ENCODE measurements at regions not wholly inside any gene's neighbourhood (a gene's known extent, or its start where the extent isn't known, plus 50 kb on each side); places are given as distances from the start of the nearest gene placed in this dataset.

GRCh38 chr14:87678624-87679023 is 314.4 kb downstream of the GALC start:
- Histone ChIP-seq H3K9me2 (ENCODE audit: insufficient read depth) (no peaks in the 10 kb centered on the region), H3K79me2 (ENCODE audit: low read depth) (no peaks in the 10 kb centered on the region), H3F3A (ENCODE audit: insufficient read depth, low read depth) (no peaks in the 10 kb centered on the region), H3K36me3 (ENCODE audit: low read depth) (no peaks in the 10 kb centered on the region), H4K20me1 (ENCODE audit: insufficient read depth) (no peaks in the 10 kb centered on the region), H3K27me3 (ENCODE audit: insufficient read depth, low read depth) (no peaks in the 10 kb centered on the region), H3K9me3 (ENCODE audit: insufficient read depth, low read depth) (no peaks in the 10 kb centered on the region), H2AFZ (no peak overlapping the region), H3K4me1 (replicated peaks; ENCODE audit: insufficient read depth) (no peaks in the 10 kb centered on the region), H3K27ac (no peak overlapping the region), H3K4me3 (no peak overlapping the region), H3K4me2 (no peak overlapping the region)
- intact Hi-C loops (cut with micrococcal nuclease; ENCODE audit: unreplicated experiment), result no loop called here
- CTCF ChIA-PET, result no interaction called here
- POLR2A ChIA-PET (ENCODE audit: unreplicated experiment), result no interaction called here
- TF ChIP-seq EZH2 (IDR thresholded peaks at IDR 0.05; ENCODE audit: low read depth) (no peak), CTCF (conservative IDR thresholded peaks at IDR 0.05) (no peak)
- BruUV-seq (replicated peaks), result no TSS peak
- DNase-seq, result no peak

- Histone ChIP-seq H3K4me1 (replicated peaks; ENCODE audit: insufficient read depth) (no peaks in the 10 kb centered on the region), H3K9me3 (ENCODE audit: insufficient read depth, low read depth) (no peaks in the 10 kb centered on the region), H4K20me1 (ENCODE audit: insufficient read depth) (no peaks in the 10 kb centered on the region), H3K79me2 (ENCODE audit: low read depth) (no peaks in the 10 kb centered on the region), H3F3A (ENCODE audit: insufficient read depth, low read depth) (no peaks in the 10 kb centered on the region), H2AFZ (no peak overlapping the region), H3K4me3 (no peak overlapping the region), H3K27me3 (ENCODE audit: insufficient read depth, low read depth) (no peaks in the 10 kb centered on the region), H3K4me2 (no peak overlapping the region), H3K9me2 (ENCODE audit: insufficient read depth) (no peaks in the 10 kb centered on the region), H3K36me3 (ENCODE audit: low read depth) (no peaks in the 10 kb centered on the region), H3K27ac (no peak overlapping the region)
- POLR2A ChIA-PET (ENCODE audit: unreplicated experiment), result no interaction called here
- intact Hi-C loops (cut with micrococcal nuclease; ENCODE audit: unreplicated experiment), result no loop called here
- DNase-seq, result no peak
- no TSS peak for BruUV-seq (replicated peaks)
- TF ChIP-seq EZH2 (IDR thresholded peaks at IDR 0.05; ENCODE audit: low read depth), result no peak
- no peak for TF ChIP-seq CTCF (conservative IDR thresholded peaks at IDR 0.05)
- CTCF ChIA-PET, result no interaction called here
Observed at GRCh38 chr14:87676814-87677437, 316.1 kb downstream of the GALC start.

- Histone ChIP-seq H3K4me2 (no peak overlapping the region), H3K79me2 (ENCODE audit: low read depth) (no peaks in the 10 kb centered on the region), H3K4me1 (replicated peaks; ENCODE audit: insufficient read depth) (no peaks in the 10 kb centered on the region), H2AFZ (no peak overlapping the region), H3K27ac (no peak overlapping the region), H3K36me3 (ENCODE audit: low read depth) (no peaks in the 10 kb centered on the region), H4K20me1 (ENCODE audit: insufficient read depth) (no peaks in the 10 kb centered on the region), H3K9me3 (ENCODE audit: insufficient read depth, low read depth) (no peaks in the 10 kb centered on the region), H3K9me2 (ENCODE audit: insufficient read depth) (no peaks in the 10 kb centered on the region), H3K27me3 (ENCODE audit: insufficient read depth, low read depth) (no peaks in the 10 kb centered on the region), H3K4me3 (no peak overlapping the region), H3F3A (ENCODE audit: insufficient read depth, low read depth) (no peaks in the 10 kb centered on the region)
- intact Hi-C loops (cut with micrococcal nuclease; ENCODE audit: unreplicated experiment), result no loop called here
- no peak for TF ChIP-seq CTCF (conservative IDR thresholded peaks at IDR 0.05)
- TF ChIP-seq EZH2 (IDR thresholded peaks at IDR 0.05; ENCODE audit: low read depth), result no peak
- no peak for DNase-seq
- no TSS peak for BruUV-seq (replicated peaks)
- POLR2A ChIA-PET (ENCODE audit: unreplicated experiment), result no interaction called here
- CTCF ChIA-PET, result no interaction called here
Observed at GRCh38 chr14:87667659-87668058, 325.3 kb downstream of the GALC start.

Measured in PC-9 (cell line).